ENCODE measurements at regions not wholly inside any gene's neighbourhood (a gene's known extent, or its start where the extent isn't known, plus 50 kb on each side); places are given as distances from the start of the nearest gene placed in this dataset.

DNA sequence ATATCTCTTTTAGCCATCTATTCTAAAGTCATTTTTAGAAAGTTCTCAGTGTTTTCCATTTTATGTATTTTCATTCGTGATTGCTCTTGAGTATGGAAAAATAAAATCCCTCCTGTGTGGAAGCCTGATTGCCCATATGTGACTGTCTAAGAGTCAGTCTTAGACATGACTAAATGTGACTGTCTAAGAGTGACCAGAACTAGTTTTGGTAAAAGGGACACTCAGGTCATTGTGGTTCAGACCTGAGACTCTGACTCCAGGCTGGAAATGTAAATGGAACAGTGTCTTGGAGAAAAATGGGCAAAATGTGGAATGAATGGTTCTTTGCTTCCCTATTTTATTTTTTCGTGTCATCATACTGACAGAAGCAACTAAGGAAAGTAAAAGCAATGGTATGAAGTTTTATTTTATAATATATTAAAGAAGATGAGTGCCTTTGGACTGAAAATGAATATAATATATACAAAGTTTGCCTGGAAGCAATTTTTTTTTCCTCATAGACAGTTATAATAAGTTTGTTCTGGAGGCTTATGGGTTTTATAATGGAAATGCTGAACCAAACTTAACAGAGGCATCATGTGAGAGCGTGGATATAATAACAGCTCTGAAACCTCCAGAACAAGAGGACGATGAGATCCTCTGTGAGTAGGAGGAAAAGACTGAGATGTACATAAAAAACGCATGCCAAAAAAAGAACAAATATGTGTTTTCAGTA lies 264.4 kb downstream of the ZPLD1 start:
- TF ChIP-seq CTCF (IDR thresholded peaks at IDR 0.05) = no peak
- TF ChIP-seq POLR2A (IDR thresholded peaks at IDR 0.05) = no peak
